ENCODE measurements at regions not wholly inside any gene's neighbourhood (a gene's known extent, or its start where the extent isn't known, plus 50 kb on each side); places are given as distances from the start of the nearest gene placed in this dataset.

GRCh38 chr4:164514765-164515164 lies 239.2 kb upstream of the SMIM31 start:
- TF ChIP-seq POLR2A (IDR thresholded peaks at IDR 0.05): no peak
- no peak for TF ChIP-seq CTCF (IDR thresholded peaks at IDR 0.05)
